GM19397 (cell line): ENCODE measurements at regions not wholly inside any gene's neighbourhood (a gene's known extent, or its start where the extent isn't known, plus 50 kb on each side); places are given as distances from the start of the nearest gene placed in this dataset.
"Not testable (repeated sequence)": the region's sequence is repeated elsewhere in the genome, so short reads cannot be mapped to it uniquely, and the experiment has no call there.

Experiments used
- ATAC-seq: cut with Tn5 transposase; IDR thresholded peaks from one replicate; pipeline ENCODE4 v1.9.1; 2021; ENCODE audit warnings: mild to moderate bottlenecking, moderate library complexity; ENCODE audit not compliant: unreplicated experiment

DNA sequence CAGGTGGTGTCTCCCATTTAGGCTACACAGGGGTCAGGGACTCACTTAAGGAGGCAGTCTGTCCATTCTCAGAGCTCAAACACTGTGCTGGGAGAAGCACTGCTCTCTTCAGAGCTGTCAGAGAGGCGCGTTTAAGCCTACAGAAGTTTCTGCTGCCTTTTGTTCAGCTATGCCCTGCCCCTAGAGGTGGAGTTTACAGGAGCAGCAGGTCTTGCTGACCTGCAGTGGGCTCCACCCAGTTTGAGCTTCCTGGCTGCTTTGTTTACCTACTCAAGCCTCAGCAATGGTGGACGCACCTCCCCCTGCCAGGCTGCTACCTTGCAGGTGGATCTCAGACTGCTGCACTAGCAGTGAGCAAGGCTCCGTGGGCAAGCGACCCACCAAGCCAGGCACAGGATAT lies 260.1 kb downstream of the MEF2C start:
- not testable (repeated sequence) for ATAC-seq

DNA sequence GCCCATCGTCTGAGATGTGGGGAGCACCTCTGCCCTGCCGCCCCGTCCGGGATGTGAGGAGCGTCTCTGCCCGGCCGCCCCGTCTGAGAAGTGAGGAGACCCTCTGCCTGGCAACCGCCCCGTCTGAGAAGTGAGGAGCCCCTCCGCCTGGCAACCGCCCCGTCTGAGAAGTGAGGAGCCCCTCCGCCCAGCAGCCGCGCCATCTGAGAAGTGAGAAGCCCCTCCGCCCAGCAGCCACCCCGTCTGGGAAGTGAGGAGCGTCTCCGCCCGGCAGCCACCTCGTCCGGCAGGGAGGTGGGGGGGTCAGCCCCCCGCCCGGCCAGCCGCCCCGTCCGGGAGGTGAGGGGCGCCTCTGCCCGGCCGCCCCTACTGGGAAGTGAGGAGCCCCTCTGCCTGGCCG lies 267.2 kb downstream of the MEF2C start:
- ATAC-seq, result not testable (repeated sequence)

- no peak for ATAC-seq
Observed at GRCh38 chr5:88613051-88613450, 269.9 kb downstream of the MEF2C start.

GRCh38 chr5:88610586-88610985 lies 272.4 kb downstream of the MEF2C start:
- no peak for ATAC-seq

- ATAC-seq, result no peak
Observed at GRCh38 chr5:88607492-88607891, 275.5 kb downstream of the MEF2C start.

- no peak for ATAC-seq
Observed at GRCh38 chr5:88606626-88607025, 276.4 kb downstream of the MEF2C start.

DNA sequence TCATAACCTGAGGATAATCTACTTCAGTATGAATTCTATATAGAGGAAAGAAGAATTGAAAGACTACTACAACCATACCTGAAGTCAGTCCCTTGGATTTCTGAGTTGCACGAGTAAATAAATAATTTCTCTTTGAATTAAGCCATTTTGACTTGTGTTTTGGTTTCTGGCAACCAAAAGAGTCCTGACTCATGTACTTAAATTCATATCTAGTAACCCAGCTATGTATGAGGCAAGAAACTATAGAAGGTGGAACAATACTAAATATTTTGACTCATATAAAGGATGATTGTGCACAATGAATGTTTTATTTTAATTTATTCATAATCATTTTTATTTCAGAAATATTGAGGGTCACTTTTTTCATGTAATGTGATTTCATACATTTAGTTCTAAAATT lies 276.8 kb downstream of the MEF2C start:
- no peak for ATAC-seq

DNA sequence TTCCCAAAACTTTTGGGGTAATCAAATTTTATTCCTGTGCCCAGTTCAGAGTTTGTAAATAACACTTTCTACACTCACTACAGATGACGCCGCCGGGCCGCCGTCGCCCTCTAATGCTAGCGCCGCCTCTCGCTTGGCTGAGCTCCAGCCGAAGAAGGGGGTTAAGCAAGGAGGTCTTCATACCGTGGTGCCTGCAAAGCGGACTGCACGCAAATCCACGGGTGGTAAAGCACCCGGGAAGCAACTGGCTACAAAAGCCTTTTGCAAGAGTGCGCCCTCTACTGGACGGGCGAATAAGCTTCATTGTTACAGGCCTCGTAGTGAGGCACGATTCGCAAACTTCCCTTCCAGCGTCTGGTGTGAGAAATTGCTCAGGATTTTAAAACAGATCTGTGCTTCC lies 280.4 kb downstream of the MEF2C start:
- no peak for ATAC-seq

DNA sequence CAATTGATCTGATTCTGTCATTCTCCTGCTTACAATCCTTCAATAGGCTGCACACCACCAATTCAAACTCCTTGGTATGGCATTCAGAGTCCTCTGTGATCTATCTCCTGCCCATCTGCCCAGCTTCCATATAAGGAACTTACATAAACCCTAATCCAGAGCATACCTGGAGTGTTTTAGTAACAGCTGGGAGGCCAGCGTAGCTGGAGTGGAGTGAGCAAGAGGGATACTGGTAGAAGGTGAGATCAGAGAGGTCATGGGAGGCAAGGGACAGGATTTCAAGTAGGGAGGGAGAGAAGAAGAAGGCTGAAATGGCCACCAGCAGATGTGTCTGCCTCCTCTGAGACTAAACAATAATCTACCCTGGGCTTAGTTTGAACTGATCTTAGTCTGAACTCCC lies 288.5 kb downstream of the MEF2C start:
- no peak for ATAC-seq

GRCh38 chr5:88588609-88589008 lies 294.4 kb downstream of the MEF2C start:
- no peak for ATAC-seq

- no peak for ATAC-seq
Observed at GRCh38 chr5:88583471-88583870, 299.5 kb downstream of the MEF2C start.

DNA sequence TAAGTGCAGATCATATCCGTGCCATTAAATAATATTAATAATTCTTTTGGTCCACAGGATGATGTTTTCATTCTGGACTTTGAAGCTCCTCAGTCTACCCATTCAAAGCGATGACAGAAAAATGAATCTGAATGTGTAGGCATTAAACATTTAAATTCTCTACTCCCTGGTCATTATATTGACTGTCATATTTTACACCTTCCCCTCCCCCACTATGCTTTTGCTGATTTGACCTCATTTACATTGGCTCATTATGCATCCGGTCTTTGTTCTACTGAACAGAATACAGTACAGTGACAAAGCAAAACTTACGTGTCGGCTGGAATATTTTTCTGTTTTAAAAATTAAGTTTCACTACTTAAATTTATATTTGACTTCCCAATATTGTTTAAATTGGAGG lies 289.7 kb upstream of the TMEM161B start:
- no peak for ATAC-seq

- no peak for ATAC-seq
Observed at GRCh38 chr5:88557881-88558280, 289.2 kb upstream of the TMEM161B start.

- ATAC-seq, result no peak
Observed at GRCh38 chr5:88557131-88557530, 288.5 kb upstream of the TMEM161B start.

- ATAC-seq, result no peak
Observed at GRCh38 chr5:88556406-88556805, 287.8 kb upstream of the TMEM161B start.

DNA sequence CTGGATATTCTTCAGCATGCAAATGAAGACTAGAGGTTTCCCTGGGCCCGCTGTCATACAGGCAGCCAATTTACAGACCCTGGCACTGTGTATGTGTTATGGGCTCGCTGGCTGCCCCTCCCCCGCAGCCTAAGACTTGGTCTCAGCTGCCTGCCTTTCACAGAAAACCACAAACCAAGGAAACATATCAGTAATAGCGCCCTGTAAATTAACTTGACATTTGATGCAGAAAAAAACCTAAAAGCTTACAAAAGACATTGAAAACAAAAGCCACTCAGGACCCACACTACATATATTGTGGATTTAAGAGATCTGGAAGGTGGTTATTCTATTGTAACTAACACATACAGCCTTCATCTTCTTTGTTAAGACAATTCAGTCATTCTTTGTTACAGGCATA lies 287.0 kb upstream of the TMEM161B start:
- ATAC-seq, result no peak

DNA sequence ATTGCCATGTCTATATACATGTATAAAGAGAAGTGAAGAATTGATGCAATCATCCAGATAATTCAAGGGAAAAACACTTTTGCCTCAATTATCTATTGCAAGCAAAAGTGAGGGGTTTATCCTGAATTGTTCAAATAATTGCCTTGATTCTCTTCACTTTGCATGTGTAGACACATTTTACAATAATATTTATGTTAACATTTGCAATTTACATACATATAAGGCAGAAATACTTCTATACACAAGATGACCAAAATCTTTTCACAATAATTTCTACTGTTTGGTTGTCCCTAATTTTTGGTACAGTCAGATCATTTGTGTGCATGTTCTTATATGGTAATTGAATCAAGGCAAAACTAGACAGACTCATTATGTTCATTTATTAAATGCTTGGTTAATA lies 285.3 kb upstream of the TMEM161B start:
- no peak for ATAC-seq

- ATAC-seq, result no peak
Observed at GRCh38 chr5:88553136-88553875, 284.7 kb upstream of the TMEM161B start.

DNA sequence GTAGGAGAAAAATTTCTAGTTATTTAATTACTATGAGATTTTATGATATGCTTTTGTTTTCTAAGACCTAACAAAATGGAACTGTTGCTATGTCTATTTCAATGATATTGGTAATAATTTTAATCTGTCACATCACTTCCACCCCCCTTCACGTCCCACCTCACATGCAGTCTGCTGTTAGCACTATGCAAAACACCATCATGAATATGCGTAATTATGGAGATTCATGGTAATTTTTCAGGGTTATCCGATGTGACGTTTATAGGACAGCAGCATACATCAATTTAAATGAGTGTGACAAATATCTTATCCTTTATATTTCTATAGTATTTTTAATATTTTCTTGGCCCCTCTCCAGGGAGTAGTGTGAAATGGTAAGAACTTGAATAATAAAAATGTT lies 283.8 kb upstream of the TMEM161B start:
- ATAC-seq, result no peak

GRCh38 chr5:88551724-88552345 lies 283.2 kb upstream of the TMEM161B start:
- ATAC-seq, result no peak

- no peak for ATAC-seq
Observed at GRCh38 chr5:88550736-88551135, 282.1 kb upstream of the TMEM161B start.

GRCh38 chr5:88548136-88548805 lies 279.6 kb upstream of the TMEM161B start:
- no peak for ATAC-seq
